K562 (cell line): ENCODE measurements at regions not wholly inside any gene's neighbourhood (a gene's known extent, or its start where the extent isn't known, plus 50 kb on each side); places are given as distances from the start of the nearest gene placed in this dataset.

Experiments used
- ARID2 ChIP-seq: fragments of 450-650 bp; IDR thresholded peaks from 2 replicates; pipeline ENCODE4 v1.6.1; 2017; ENCODE audit warnings: antibody characterized with exemption, mild to moderate bottlenecking
- ATF2 ChIP-seq: sonication (generic); formaldehyde crosslinking; IDR thresholded peaks from 2 replicates; pipeline ENCODE4 v1.8.1; 2022; ENCODE audit warnings: missing genetic modification reagents
- CEBPB ChIP-seq: fragments of 450-650 bp; IDR thresholded peaks from 2 replicates; pipeline ENCODE4 v1.6.1; 2016; ENCODE audit warnings: missing genetic modification characterization, missing compliant biosample characterization
- HDGF ChIP-seq: fragments of 450-650 bp; IDR thresholded peaks from 2 replicates; pipeline ENCODE4 v1.6.1; 2016
- HOXB6 ChIP-seq: fragments of 250-450 bp; sonication (Bioruptor Pico); IDR thresholded peaks from 2 replicates; pipeline ENCODE4 v1.5.1; 2022; ENCODE audit warnings: mild to moderate bottlenecking, borderline replicate concordance
- KDM4B ChIP-seq, 2 experiments: fragments of 450-650 bp in 1 of 2; sonication (generic) in 1 of 2; IDR thresholded peaks; 2 replicates each; pipeline ENCODE4 v1.6.1; 2016 to 2017; ENCODE audit warnings: borderline replicate concordance in 2 of 2, antibody characterized with exemption in 1 of 2, low read depth in 1 of 2, mild to moderate bottlenecking in 1 of 2
- RERE ChIP-seq: sonication (generic); formaldehyde crosslinking; IDR thresholded peaks from 2 replicates; pipeline ENCODE4 v1.8.0; 2023; ENCODE audit warnings: missing genetic modification reagents, mild to moderate bottlenecking, borderline replicate concordance
- RFX5 ChIP-seq: IDR thresholded peaks from 2 replicates; pipeline ENCODE4 v1.6.1; 2011; ENCODE audit warnings: low read depth, mild to moderate bottlenecking, improper control_type of control experiment, low read length

GRCh38 chr3:535566-536416, 339.2 kb downstream of the CHL1 start:
- TF ChIP-seq CEBPB (tag): no peak
- no peak for TF ChIP-seq ARID2
- no peak for TF ChIP-seq ATF2 (CRISPR knock-in tag)
- TF ChIP-seq RERE (CRISPR knock-in tag): no peak
- TF ChIP-seq RFX5: no peak
- no peak for TF ChIP-seq HOXB6 (CRISPR knock-in tag)
- TF ChIP-seq HDGF: no peak
- TF ChIP-seq KDM4B (IDR thresholded peaks at IDR 0.05; ENCODE audit: borderline replicate concordance in 2 of 2, low read depth in 1 of 2): no peak
